Adrenal gland (tissue), 9 donors: ENCODE measurements at regions not wholly inside any gene's neighbourhood (a gene's known extent, or its start where the extent isn't known, plus 50 kb on each side); places are given as distances from the start of the nearest gene placed in this dataset.

Source experiments
- DNase-seq, 7 donors: peaks; one replicate each; pipeline ENCODE4 v3.0.0-alpha.2; 2019 to 2020
- H3K27ac ChIP-seq, 5 donors: fragments of 200-600 bp; sonication (generic) in 4 of 5; 1 replicate in 3 of 5; 2 replicates in 2 of 5; pipeline versions ENCODE4 v1.5.1 to v1.8.0; 2016 to 2020; ENCODE audit warnings: mild to moderate bottlenecking in 1 of 5
- H3K27me3 ChIP-seq: fragments of 200-600 bp; 2 replicates; pipeline ENCODE4 v1.8.0; 2021
- H3K36me3 ChIP-seq, 2 donors: fragments of 200-600 bp; replicated peaks in 1 of 2; 1 replicate in 1 of 2; 2 replicates in 1 of 2; pipeline versions ENCODE4 v1.5.1 to v1.8.0; 2018 to 2022
- H3K4me1 ChIP-seq, 2 donors: fragments of 200-600 bp; replicated peaks in 1 of 2; 1 replicate in 1 of 2; 2 replicates in 1 of 2; pipeline versions ENCODE4 v1.5.1 to v1.8.0; 2018 to 2021
- H3K4me3 ChIP-seq, 4 donors: fragments of 200-600 bp; sonication (generic) in 3 of 4; one replicate each; pipeline ENCODE4 v1.5.1; 2016 to 2018
- H3K9me3 ChIP-seq, 3 donors: fragments of 200-600 bp; sonication (generic) in 1 of 3; replicated peaks in 1 of 3; 1 replicate in 2 of 3; 2 replicates in 1 of 3; pipeline versions ENCODE4 v1.5.1 to v1.8.0; 2016 to 2021
- CTCF ChIP-seq, 6 experiments: fragments of 450-650 bp in 4 of 6; fragments of 200-600 bp in 2 of 6; sonication (generic) in 1 of 6; IDR thresholded peaks; 1 replicate in 5 of 6; 2 replicates in 1 of 6; pipeline versions ENCODE4 v1.5.1 to v1.8.0; 2016 to 2021; ENCODE audit warnings: antibody characterized with exemption in 6 of 6, mild to moderate bottlenecking in 2 of 6, moderate library complexity in 1 of 6
- POLR2A ChIP-seq, 2 donors: fragments of 450-650 bp; IDR thresholded peaks; one replicate each; pipeline ENCODE4 v1.6.1; 2017; ENCODE audit warnings: antibody characterized with exemption in 2 of 2, mild to moderate bottlenecking in 2 of 2, moderate library complexity in 1 of 2
- WGBS, 4 donors: extraction: QIAGEN DNeasy Blood & Tissue Kit in 2 of 4; methylation state at CpG; one replicate each; pipeline versions ENCODE4 v1.1.5 to v1.1.7; 2013 to 2017; 5-methylcytosine and 5-hydroxymethylcytosine counted together
- intact Hi-C, 2 donors: fragments of 100-400 bp; cut with DNase I; formaldehyde crosslinking; loops; one replicate each; pipeline versions ENCODE4 v1.14.1 to v1.15.0; 2022 to 2023
- donor health status: healthy with polysubstance abuse.
- donor health status: Bipolar disorder and iron deficiency.
- donor health status: DM: yes; HTN: yes; CAD: no.
- donor health status: DM: no; HTN: no; CAD: no.
- donor health status: DM: no; HTN: no; CAD: no.

GRCh38 chr9:85290019-85290418 lies 451.7 kb downstream of the AGTPBP1 start:
- WGBS, 4 donors: 62 to 72% (median 64%) methylated on average over 19 to 21 of the region's 21 CpGs
- no peak overlapping the region for H3K27ac ChIP-seq
- no peaks in the 10 kb centered on the region for H3K4me1 ChIP-seq
- intact Hi-C loops: no loop called here
- TF ChIP-seq CTCF (IDR thresholded peaks at IDR 0.05) (no peak), POLR2A (IDR thresholded peaks at IDR 0.05) (no peak)
- H3K4me3 ChIP-seq: no peak overlapping the region
- H3K36me3 ChIP-seq: no peaks in the 10 kb centered on the region
- H3K9me3 ChIP-seq: no peaks in the 10 kb centered on the region
- no peaks in the 10 kb centered on the region for H3K27me3 ChIP-seq
- no peak for DNase-seq

GRCh38 chr9:85289142-85289541 lies 452.6 kb downstream of the AGTPBP1 start:
- TF ChIP-seq POLR2A (IDR thresholded peaks at IDR 0.05) (no peak), CTCF (IDR thresholded peaks at IDR 0.05) (no peak)
- intact Hi-C loops: no loop called here
- Histone ChIP-seq H3K27me3 (no peaks in the 10 kb centered on the region), H3K4me1 (no peaks in the 10 kb centered on the region), H3K4me3 (no peak overlapping the region), H3K9me3 (no peaks in the 10 kb centered on the region), H3K36me3 (no peaks in the 10 kb centered on the region), H3K27ac (no peak overlapping the region)
- WGBS, 4 donors: 90 to 96% (median 94%) methylated on average over 8 to 18 of the region's 18 CpGs; no CpG with 5 or more reads in 1 of the 4 donors
- no peak for DNase-seq

- no peaks in the 10 kb centered on the region for H3K36me3 ChIP-seq
- H3K9me3 ChIP-seq: no peaks in the 10 kb centered on the region
- no peak for TF ChIP-seq CTCF (IDR thresholded peaks at IDR 0.05)
- TF ChIP-seq POLR2A (IDR thresholded peaks at IDR 0.05): no peak
- peaks cover 4% of the 10 kb centered on the region for H3K27me3 ChIP-seq
- no peak for DNase-seq
- no peak overlapping the region for H3K27ac ChIP-seq
- WGBS, 4 donors: 73 to 80% (median 75%) methylated on average over 3 of the region's 3 CpGs
- no peaks in the 10 kb centered on the region for H3K4me1 ChIP-seq
- H3K4me3 ChIP-seq: no peak overlapping the region
- intact Hi-C loops: no loop called here
Measured at GRCh38 chr9:85283421-85283820, 458.3 kb downstream of the AGTPBP1 start.

- H3K4me3 ChIP-seq: no peak overlapping the region
- no peaks in the 10 kb centered on the region for H3K4me1 ChIP-seq
- peaks cover 6% of the 10 kb centered on the region for H3K27me3 ChIP-seq
- no peak for TF ChIP-seq CTCF (IDR thresholded peaks at IDR 0.05)
- TF ChIP-seq POLR2A (IDR thresholded peaks at IDR 0.05): no peak
- no peak for DNase-seq
- 63 to 76% (median 66%) methylated on average over 4 of the region's 4 CpGs for WGBS, 4 donors
- intact Hi-C loops: no loop called here
- H3K36me3 ChIP-seq: no peaks in the 10 kb centered on the region
- H3K27ac ChIP-seq: no peak overlapping the region
- H3K9me3 ChIP-seq: no peaks in the 10 kb centered on the region
Measured at GRCh38 chr9:85278769-85279168, 463.0 kb downstream of the AGTPBP1 start.
